SK-N-SH (cell line): ENCODE measurements at regions not wholly inside any gene's neighbourhood (a gene's known extent, or its start where the extent isn't known, plus 50 kb on each side); places are given as distances from the start of the nearest gene placed in this dataset.

Experiments used
- EP300 ChIP-seq, 2 experiments: IDR thresholded peaks; 2 replicates each; pipeline versions ENCODE4 v1.4.0 to v1.6.1; 2012; ENCODE audit warnings: borderline replicate concordance in 1 of 2, low read depth in 1 of 2, low read length in 1 of 2
- GABPA ChIP-seq: IDR thresholded peaks from 2 replicates; pipeline ENCODE4 v1.4.0; 2012; ENCODE audit warnings: low read depth, mild to moderate bottlenecking
- NFIC ChIP-seq: IDR thresholded peaks from 2 replicates; pipeline ENCODE4 v1.4.0; 2012; ENCODE audit warnings: borderline replicate concordance
- NRF1 ChIP-seq: IDR thresholded peaks from 2 replicates; pipeline ENCODE4 v1.6.1; 2012; ENCODE audit warnings: low read depth, mild to moderate bottlenecking, low read length
- POLR2AphosphoS5 ChIP-seq: IDR thresholded peaks from 2 replicates; pipeline ENCODE4 v1.6.1; 2012; ENCODE audit warnings: low read depth, low read length
- SIN3A ChIP-seq: IDR thresholded peaks from 2 replicates; pipeline ENCODE4 v1.6.1; 2012; ENCODE audit warnings: low read depth, mild to moderate bottlenecking, low read length, moderate library complexity, borderline replicate concordance
- YY1 ChIP-seq: IDR thresholded peaks from 2 replicates; pipeline ENCODE4 v1.4.0; 2012; ENCODE audit warnings: low read depth, mild to moderate bottlenecking
- TF ChIP-seq, protein P1 (sequence below): fragments of 200-600 bp; sonication (generic); IDR thresholded peaks from 2 replicates; pipeline ENCODE4 v1.6.1; 2017; ENCODE audit warnings: antibody characterized with exemption, mild to moderate bottlenecking, moderate library complexity

DNA sequence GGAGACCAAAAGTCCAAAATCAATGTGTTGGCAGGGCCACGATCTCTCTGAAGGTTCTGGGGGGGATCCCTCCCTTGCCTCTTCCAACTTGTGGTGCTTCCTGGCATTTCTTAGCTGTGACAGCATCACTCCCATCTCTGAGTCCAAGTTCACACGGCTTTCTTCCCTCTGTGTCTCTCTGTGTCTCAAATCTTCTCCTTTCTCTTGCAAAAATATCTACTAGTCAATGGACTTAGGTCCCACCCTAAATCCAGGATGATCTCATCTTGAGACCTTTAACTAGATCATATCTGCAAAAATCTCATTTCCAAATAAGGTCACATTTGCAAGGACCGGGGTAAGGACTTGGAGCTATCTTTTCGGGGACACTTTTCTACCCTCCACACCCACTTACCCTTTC is 186.1 kb downstream of the HSD17B3 start:
- TF ChIP-seq NFIC (no peak), GABPA (no peak), POLR2AphosphoS5 (no peak), EP300 (IDR thresholded peaks at IDR 0.05; ENCODE audit: borderline replicate concordance in 1 of 2, low read depth in 1 of 2, low read length in 1 of 2) (no peak), SIN3A (no peak), YY1 (no peak), NRF1 (no peak)
- TF ChIP-seq, protein P1, sequence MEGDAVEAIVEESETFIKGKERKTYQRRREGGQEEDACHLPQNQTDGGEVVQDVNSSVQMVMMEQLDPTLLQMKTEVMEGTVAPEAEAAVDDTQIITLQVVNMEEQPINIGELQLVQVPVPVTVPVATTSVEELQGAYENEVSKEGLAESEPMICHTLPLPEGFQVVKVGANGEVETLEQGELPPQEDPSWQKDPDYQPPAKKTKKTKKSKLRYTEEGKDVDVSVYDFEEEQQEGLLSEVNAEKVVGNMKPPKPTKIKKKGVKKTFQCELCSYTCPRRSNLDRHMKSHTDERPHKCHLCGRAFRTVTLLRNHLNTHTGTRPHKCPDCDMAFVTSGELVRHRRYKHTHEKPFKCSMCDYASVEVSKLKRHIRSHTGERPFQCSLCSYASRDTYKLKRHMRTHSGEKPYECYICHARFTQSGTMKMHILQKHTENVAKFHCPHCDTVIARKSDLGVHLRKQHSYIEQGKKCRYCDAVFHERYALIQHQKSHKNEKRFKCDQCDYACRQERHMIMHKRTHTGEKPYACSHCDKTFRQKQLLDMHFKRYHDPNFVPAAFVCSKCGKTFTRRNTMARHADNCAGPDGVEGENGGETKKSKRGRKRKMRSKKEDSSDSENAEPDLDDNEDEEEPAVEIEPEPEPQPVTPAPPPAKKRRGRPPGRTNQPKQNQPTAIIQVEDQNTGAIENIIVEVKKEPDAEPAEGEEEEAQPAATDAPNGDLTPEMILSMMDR: no peak
